HCT116 (cell line): ENCODE measurements at regions not wholly inside any gene's neighbourhood (a gene's known extent, or its start where the extent isn't known, plus 50 kb on each side); places are given as distances from the start of the nearest gene placed in this dataset.

Experiments
- ATAC-seq: fragments of 200-7000 bp; cut with Tn5 transposase; 2 replicates; pipeline ENCODE4 v1.9.1; 2020; ENCODE audit warnings: mild to moderate bottlenecking, moderate library complexity
- BruUV-seq: library from RNA; stranded (reverse); fragments of 400-500 nt; replicated peaks from 2 replicates; lab custom pipeline; 2021; lab: Mats Ljungman, UMichigan
- CTCF ChIA-PET: fragments of 300-600 bp; sonication (Branson Sonifier 250); formaldehyde crosslinking; loops from one replicate; lab custom pipeline; 2021; ENCODE audit warnings: antibody characterized with exemption; lab: Charles Lee
- POLR2A ChIA-PET: fragments of 300-600, 350-600 bp; sonication (Branson Sonifier 250); formaldehyde crosslinking; loops from one replicate; lab custom pipeline; 2021; ENCODE audit warnings: antibody characterized with exemption; lab: Charles Lee
- RAD21 ChIA-PET, 2 experiments: fragments of 300-600 bp; sonication (Branson Sonifier 250); formaldehyde crosslinking; loops; one replicate each; lab custom pipeline; 2023; ENCODE audit warnings: low total read pairs in 2 of 2; ENCODE audit not compliant: uncharacterized antibody in 2 of 2, unreplicated experiment in 2 of 2, low non-redundant PET in 1 of 2; lab: Charles Lee
- DNase-seq: peaks from one replicate; pipeline ENCODE4 v3.0.0-alpha.2; 2010; ENCODE audit warnings: low read depth, low spot score
- H2AFZ ChIP-seq: fragments of 200-600 bp; shearing (Covaris generic), sonication (generic); 2 replicates; pipeline ENCODE4 v1.6.1; 2017; ENCODE audit warnings: low read depth, mixed run types, mixed read lengths, antibody characterized with exemption, low read length; ENCODE audit not compliant: poor library complexity, severe bottlenecking
- H3K27ac ChIP-seq: 2 replicates; pipeline ENCODE4 v1.5.1; 2012; ENCODE audit warnings: low read depth, low read length
- H3K27me3 ChIP-seq: fragments of 200-600 bp; sonication (generic); 2 replicates; pipeline ENCODE4 v1.6.1; 2016; ENCODE audit warnings: mixed run types, low read length, mixed read lengths; ENCODE audit not compliant: insufficient read depth
- H3K36me3 ChIP-seq, 2 experiments: fragments of 200-500 bp in 1 of 2; fragments of 200-600 bp in 1 of 2; sonication (Bioruptor generic) in 1 of 2; sonication (generic) in 1 of 2; 2 replicates each; pipeline versions ENCODE4 v1.5.1 to v1.6.1; 2014 to 2016; ENCODE audit warnings: low read length in 2 of 2, inconsistent platforms in 1 of 2, mixed read lengths in 1 of 2, mixed run types in 1 of 2; ENCODE audit not compliant: insufficient read depth in 2 of 2, control insufficient read depth in 1 of 2
- H3K4me1 ChIP-seq, 2 experiments: fragments of 200-600 bp in 1 of 2; sonication (generic) in 1 of 2; 2 replicates each; pipeline versions ENCODE4 v1.5.1 to v1.6.1; 2012 to 2017; ENCODE audit warnings: low read length in 2 of 2, inconsistent platforms in 1 of 2, mild to moderate bottlenecking in 1 of 2, mixed read lengths in 1 of 2, mixed run types in 1 of 2, moderate library complexity in 1 of 2; ENCODE audit not compliant: insufficient read depth in 2 of 2, control insufficient read depth in 1 of 2
- H3K4me2 ChIP-seq: fragments of 200-600 bp; sonication (generic); 2 replicates; pipeline ENCODE4 v1.6.1; 2017; ENCODE audit warnings: mixed run types, low read length, mixed read lengths
- H3K4me3 ChIP-seq, 2 experiments: fragments of 200-600 bp in 1 of 2; sonication (generic) in 1 of 2; replicated peaks in 1 of 2; 2 replicates each; pipeline ENCODE4 v1.5.1; 2011 to 2016; ENCODE audit warnings: low read length in 2 of 2, control low read depth in 1 of 2, low read depth in 1 of 2, mild to moderate bottlenecking in 1 of 2, mixed read lengths in 1 of 2, mixed run types in 1 of 2
- H3K79me2 ChIP-seq: fragments of 200-600 bp; sonication (generic); 2 replicates; pipeline ENCODE4 v1.6.1; 2017; ENCODE audit warnings: mild to moderate bottlenecking, mixed run types, low read length, moderate library complexity, mixed read lengths; ENCODE audit not compliant: insufficient read depth
- H3K9ac ChIP-seq: fragments of 200-600 bp; sonication (generic); 2 replicates; pipeline ENCODE4 v1.6.1; 2016; ENCODE audit warnings: low read length, mixed read lengths
- H3K9me2 ChIP-seq: fragments of 200-600 bp; sonication (generic), shearing (Covaris generic); 2 replicates; pipeline ENCODE4 v1.6.1; 2017; ENCODE audit warnings: mixed run types, mild to moderate bottlenecking, moderate library complexity; ENCODE audit not compliant: insufficient read depth
- H3K9me3 ChIP-seq, 2 experiments: fragments of 200-500 bp in 1 of 2; fragments of 200-600 bp in 1 of 2; sonication (Bioruptor generic) in 1 of 2; sonication (generic) in 1 of 2; 2 replicates each; pipeline ENCODE4 v1.6.1; 2014 to 2017; ENCODE audit warnings: low read length in 2 of 2, mixed read lengths in 2 of 2, inconsistent platforms in 1 of 2, low read depth in 1 of 2, mild to moderate bottlenecking in 1 of 2, mixed run types in 1 of 2, moderate library complexity in 1 of 2; ENCODE audit not compliant: control insufficient read depth in 1 of 2, insufficient read depth in 1 of 2
- H4K20me1 ChIP-seq: fragments of 200-600 bp; sonication (generic), shearing (Covaris generic); 2 replicates; pipeline ENCODE4 v1.6.1; 2017; ENCODE audit warnings: mixed run types, mild to moderate bottlenecking, moderate library complexity; ENCODE audit not compliant: insufficient read depth
- ATF3 ChIP-seq: IDR thresholded peaks from 2 replicates; pipeline ENCODE4 v1.6.1; 2012
- EGR1 ChIP-seq: IDR thresholded peaks from 2 replicates; pipeline ENCODE4 v1.6.1; 2012; ENCODE audit warnings: low read depth
- EZH2 ChIP-seq: fragments of 200-600 bp; sonication (generic); IDR thresholded peaks from 2 replicates; pipeline ENCODE4 v1.6.1; 2017; ENCODE audit warnings: antibody characterized with exemption, mixed run types
- EZH2phosphoT487 ChIP-seq: fragments of 200-600 bp; IDR thresholded peaks from 2 replicates; pipeline ENCODE4 v1.6.1; 2018; ENCODE audit warnings: antibody characterized with exemption, borderline replicate concordance
- FOSL1 ChIP-seq: IDR thresholded peaks from 2 replicates; pipeline ENCODE4 v1.6.1; 2012; ENCODE audit warnings: low read depth
- JUND ChIP-seq: IDR thresholded peaks from 2 replicates; pipeline ENCODE4 v1.6.1; 2012
- RAD21 ChIP-seq: IDR thresholded peaks from 2 replicates; pipeline ENCODE4 v1.6.1; 2012; ENCODE audit warnings: low read depth, mild to moderate bottlenecking
- REST ChIP-seq: IDR thresholded peaks from 2 replicates; pipeline ENCODE4 v1.6.1; 2012; ENCODE audit warnings: low read depth
- SRF ChIP-seq: IDR thresholded peaks from 2 replicates; pipeline ENCODE4 v1.6.1; 2012; ENCODE audit warnings: low read depth
- ZBTB33 ChIP-seq: IDR thresholded peaks from 2 replicates; pipeline ENCODE4 v1.6.1; 2011; ENCODE audit warnings: mild to moderate bottlenecking, low read length, moderate library complexity; ENCODE audit not compliant: insufficient replicate concordance; ENCODE audit errors: extremely low read depth
- ZFX ChIP-seq: fragments of 450-650 bp; IDR thresholded peaks from 2 replicates; pipeline ENCODE4 v1.6.1; 2017
- intact Hi-C: fragments of 100-400 bp; cut with micrococcal nuclease; formaldehyde crosslinking; loops from 2 replicates; pipeline ENCODE4 v1.10.0; 2022

GRCh38 chr1:184315254-184315653 is 71.6 kb upstream of the C1orf21 start:
- H3K4me3 ChIP-seq: no peak overlapping the region
- ChIA-PET CTCF (no interaction called here), POLR2A (no interaction called here), RAD21 (no interaction called here)
- H3K36me3 ChIP-seq: no peaks in the 10 kb centered on the region
- no peaks in the 10 kb centered on the region for H3K9me2 ChIP-seq
- BruUV-seq: no TSS peak
- H3K9ac ChIP-seq: no peak overlapping the region
- ATAC-seq (no peak), DNase-seq (no peak)
- no peaks in the 10 kb centered on the region for H3K4me1 ChIP-seq
- H2AFZ ChIP-seq: no peak overlapping the region
- no peaks in the 10 kb centered on the region for H4K20me1 ChIP-seq
- H3K9me3 ChIP-seq: no peaks in the 10 kb centered on the region
- H3K79me2 ChIP-seq: no peaks in the 10 kb centered on the region
- no peak overlapping the region for H3K4me2 ChIP-seq
- intact Hi-C loops: no loop called here
- H3K27me3 ChIP-seq: no peaks in the 10 kb centered on the region
- no peak overlapping the region for H3K27ac ChIP-seq
- no peak for TF ChIP-seq ZBTB33
- no peak for TF ChIP-seq ATF3
- no peak for TF ChIP-seq EGR1
- no peak for TF ChIP-seq REST
- no peak for TF ChIP-seq ZFX
- no peak for TF ChIP-seq SRF
- no peak for TF ChIP-seq EZH2
- no peak for TF ChIP-seq RAD21
- TF ChIP-seq JUND: no peak
- TF ChIP-seq EZH2phosphoT487: no peak
- no peak for TF ChIP-seq FOSL1
